ENCODE measurements at regions not wholly inside any gene's neighbourhood (a gene's known extent, or its start where the extent isn't known, plus 50 kb on each side); places are given as distances from the start of the nearest gene placed in this dataset.
"Not testable (repeated sequence)": the region's sequence is repeated elsewhere in the genome, so short reads cannot be mapped to it uniquely, and the experiment has no call there.

DNA sequence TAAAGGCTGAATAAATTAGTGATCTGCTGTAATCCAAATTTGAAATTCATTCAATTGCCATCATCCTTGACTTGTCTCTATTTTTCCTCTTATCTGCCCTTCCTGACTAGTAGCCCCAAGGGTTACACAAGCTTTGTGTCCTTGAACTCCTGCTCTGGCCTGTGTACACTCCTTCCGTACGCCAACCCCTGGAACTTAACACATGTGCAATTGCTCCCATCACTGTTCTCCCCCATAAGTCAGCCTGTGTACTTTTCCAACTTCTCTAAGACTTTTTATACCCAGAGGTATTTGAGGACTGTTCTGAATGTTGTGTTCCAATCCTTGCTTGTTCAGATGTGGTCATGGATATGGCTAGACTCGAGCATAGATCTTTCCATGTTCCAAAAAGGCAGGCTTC, 171.1 kb upstream of the G2E3 start:
- no peak for DNase-seq

DNA sequence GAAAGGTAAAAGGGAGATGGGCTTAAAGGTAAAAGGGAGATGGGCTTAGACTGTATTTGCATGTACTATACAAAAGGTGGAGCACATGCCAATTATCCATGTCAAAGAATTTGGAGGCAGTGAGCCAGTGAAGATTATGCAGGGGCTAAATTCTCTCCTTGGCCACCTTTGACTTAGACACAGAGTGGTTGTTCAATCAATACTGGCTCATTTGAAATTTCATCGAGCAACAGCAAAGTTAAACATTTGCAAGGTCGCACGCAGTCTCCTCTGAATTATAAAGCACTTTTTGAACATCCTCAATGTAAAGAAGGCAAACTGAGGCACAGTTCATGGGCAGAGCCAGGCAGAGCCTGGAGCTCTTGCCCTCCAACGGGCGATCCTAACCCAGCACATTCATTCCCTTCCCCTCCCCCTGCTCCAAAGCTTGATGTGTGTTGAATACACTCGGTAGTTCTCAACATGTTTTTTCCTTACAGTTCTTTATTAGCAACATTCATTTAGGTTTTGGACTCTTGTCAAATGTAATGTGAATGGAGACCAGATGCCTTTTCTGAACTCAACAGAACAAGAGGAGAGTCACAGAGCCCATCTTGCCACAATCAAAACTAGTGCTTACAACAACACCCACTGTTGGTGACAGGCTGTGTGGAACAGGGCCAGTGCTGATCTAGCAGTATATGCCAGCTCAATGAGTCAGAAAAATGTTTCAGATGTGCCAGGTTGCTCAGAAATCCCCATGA, 169.7 kb upstream of the G2E3 start:
- DNase-seq, result no peak

DNA sequence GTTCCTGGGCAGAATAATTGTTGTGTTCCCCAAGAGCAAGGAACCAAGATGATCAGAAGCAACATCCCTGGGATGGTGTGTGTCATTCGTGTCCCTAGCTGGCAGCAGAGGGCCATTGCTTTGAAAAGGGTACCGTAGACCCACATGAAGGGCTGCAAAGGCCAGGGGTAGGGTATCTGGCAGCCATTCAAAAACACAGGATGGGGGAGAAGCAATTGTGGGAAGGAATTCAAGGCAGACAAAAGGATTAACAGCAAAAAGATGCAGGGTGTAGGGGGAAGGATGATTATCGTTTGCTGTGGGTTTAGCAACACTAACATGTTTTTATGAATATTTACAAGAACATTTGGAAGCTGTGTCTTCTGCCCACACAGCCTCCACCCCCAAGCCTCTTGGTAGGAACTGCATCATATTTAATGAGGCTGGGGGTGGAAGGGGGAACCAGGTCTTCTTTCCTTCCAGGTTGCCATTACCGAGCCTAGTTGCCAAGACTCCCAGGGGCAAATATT, 169.0 kb upstream of the G2E3 start:
- DNase-seq, result no peak

DNA sequence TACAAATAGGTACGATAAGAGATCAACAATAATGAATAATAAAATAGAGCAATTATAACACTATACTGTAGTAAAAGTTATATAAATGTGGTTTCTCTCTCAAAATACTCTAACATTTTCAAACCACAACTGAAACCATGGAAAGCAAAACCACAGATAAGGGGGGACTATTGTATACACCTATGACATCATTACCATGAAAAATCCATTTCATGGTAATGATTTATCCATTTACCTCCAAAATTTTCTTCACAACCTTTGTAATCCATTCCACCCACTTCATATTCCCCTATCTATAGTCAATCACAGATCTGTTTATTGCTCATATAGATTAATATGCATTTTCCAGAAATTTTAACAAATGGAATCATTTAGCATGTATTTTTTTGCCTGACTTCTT, 163.9 kb upstream of the G2E3 start:
- DNase-seq, result no peak

DNA sequence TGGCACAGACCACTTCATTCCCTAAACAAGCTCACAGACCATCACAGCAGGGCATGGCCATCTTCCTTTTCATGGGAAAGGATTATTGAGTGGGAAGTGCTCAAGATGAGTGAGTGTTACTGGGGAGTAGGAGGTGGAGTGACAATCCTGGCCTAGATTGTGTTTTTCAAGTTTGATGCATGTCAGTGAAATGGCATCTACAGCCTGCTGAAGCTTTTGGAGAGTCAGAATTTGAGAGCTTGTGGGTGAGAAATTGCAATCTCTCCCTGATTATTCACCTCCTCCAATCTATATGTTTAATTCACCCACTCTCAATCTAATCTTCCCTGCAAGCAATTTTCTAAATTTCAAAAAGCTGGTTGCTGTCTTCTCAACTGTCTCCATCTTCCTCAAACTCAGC, 156.1 kb upstream of the G2E3 start:
- DNase-seq, result no peak

DNA sequence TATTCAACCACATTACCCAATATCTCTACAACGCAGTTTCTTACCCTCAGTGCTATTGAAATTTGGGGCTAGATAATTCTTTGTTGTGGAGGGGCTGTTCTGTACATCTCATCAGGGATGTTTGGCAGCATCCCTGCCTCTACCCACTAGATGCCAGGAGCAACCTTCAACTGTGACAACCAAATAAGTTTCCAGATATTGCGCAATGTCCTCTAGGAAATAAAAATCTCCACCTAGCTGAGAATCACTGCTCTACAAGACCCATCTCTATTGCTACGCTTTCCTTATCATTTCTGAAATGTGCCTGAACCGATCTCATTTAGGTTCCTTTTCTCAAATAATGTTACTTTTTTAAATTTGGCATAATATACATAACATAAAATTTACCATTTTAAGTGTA, 155.2 kb upstream of the G2E3 start:
- no peak for DNase-seq

DNA sequence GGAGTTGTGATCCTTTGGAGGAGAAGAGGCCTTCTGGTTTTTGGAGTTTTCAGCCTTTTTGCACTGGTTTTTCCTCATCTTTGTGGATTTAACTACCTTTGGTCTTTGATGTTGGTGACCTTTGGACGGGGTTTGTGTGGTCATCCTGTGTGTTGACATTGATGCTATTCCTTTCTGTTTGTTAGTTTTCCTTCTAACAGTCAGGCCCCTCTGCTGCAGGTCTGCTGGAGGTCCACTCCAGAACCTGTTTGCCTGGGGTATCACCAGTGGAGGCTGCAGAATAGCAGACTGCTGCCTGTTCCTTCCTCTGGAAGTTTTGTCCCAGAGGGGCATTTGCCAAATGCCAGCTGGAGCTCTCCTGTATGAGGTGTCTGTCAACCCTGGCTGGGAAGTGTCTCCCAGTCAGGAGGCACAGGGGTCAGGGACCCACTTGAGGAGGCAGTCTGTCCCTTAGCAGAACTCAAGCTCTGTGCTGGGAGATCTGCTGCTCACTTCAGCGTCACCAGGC, 149.4 kb upstream of the G2E3 start:
- not testable (repeated sequence) for DNase-seq

DNA sequence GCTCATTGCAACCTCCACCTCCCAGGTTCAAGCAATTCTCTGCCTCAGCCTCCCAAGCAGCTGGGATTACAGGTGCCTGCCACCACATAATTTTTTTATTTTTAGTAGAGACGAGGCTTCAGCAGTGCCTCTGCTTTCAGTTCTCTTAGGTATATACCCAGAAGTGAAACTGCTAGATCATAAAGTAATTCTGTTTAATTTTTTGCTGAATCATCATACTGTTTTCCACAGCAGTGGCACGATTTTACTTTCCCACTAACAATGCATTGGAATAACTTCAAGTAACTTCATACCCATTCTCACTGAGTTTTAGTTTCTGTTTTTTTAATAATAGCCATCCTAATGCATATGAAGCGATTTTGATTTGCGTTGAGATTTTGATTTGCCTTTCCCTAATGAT, 148.0 kb upstream of the G2E3 start:
- DNase-seq, result no peak

DNA sequence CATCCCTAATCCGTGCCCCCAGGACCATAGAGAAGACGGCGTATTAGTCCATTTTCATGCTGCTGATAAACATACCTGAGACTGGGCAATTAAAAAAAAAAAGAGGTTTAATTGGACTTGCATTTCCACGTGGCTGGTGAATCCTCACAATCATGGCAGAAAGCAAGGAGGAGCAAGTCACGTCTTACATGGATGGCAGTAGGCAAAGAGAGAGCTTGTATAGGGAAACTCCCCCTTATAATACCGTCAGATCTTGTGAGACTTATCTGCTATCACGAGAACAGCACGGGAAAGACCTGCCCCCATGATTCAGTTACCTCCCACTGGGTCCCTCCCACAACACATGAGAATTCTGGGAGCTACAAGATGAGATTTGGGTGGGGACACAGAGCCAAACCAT, 145.8 kb upstream of the G2E3 start:
- DNase-seq, result not testable (repeated sequence)

DNA sequence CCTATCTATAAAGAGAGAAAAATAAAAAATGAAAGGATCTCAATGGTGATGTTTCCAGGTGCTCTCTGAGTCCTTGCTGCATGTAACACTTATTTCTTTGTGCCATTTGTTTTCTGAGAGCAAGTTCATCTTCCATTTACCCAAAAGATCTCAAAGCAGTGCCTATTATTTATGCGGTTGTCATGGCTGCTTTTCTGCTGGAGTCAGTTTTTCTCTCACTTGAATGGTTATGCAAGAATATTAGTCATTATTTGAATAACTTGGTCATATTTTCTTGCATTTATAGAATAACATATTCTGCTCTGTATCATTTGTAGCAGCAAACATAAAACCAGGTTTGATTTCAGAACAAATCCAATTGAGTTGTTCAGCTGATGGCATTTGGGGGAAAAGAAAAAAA, 141.8 kb upstream of the G2E3 start:
- DNase-seq, result no peak

DNA sequence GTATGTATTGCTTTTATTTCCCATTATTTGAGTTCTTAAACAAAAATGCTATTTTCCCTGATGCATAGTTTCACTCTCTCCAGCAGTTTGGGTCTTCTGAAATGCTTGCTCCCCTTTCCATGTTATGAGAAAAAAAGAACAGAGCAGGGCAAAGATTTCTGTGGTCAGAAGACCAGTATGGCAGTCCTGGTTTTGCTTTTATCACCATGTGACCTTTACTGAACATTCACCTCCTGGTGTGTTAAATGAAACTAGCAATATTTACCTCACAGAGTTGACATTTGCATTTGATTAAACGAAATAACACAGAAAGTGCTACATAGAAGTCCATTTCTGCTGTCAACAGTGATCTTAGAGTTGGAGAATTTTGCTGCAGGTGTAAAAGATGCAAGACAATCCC, 141.0 kb upstream of the G2E3 start:
- DNase-seq, result no peak

DNA sequence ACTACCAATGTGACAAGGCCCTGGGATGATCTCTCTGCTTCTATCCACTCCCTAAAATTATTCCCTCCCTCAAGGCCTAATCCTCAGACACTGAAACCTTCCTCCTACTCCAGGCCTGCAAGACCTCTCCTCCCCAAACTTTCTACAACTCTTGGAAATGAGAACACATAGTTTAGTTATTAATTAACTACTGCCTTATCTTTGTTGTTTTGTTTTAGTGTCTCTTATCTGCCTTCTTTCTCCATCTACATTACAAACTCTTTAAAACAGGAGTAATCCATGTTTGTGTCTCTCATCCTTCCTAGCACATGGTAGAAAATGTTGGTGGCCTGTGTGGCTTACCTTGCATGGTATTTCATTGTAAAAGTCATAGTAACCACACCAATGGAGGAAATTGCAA, 139.9 kb upstream of the G2E3 start:
- DNase-seq, result no peak

DNA sequence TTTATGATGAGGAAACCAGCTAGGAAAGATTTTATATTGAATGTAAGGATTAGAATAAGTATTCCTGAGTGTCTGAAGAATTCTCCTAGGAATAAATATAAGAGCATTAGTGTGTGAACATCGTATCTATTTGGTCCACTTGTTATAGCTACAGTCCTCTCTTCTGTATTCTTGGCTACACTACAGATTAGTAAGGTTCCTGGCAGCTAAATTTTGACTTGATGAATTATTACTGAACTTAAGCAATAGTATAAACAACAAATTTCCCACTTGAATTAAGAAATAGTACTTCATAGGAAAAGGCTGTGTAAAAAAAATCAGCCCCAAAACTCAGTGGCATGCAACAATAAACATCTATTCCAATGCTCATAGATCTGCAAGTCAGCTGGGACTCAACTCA, 138.4 kb upstream of the G2E3 start:
- no peak for DNase-seq

DNA sequence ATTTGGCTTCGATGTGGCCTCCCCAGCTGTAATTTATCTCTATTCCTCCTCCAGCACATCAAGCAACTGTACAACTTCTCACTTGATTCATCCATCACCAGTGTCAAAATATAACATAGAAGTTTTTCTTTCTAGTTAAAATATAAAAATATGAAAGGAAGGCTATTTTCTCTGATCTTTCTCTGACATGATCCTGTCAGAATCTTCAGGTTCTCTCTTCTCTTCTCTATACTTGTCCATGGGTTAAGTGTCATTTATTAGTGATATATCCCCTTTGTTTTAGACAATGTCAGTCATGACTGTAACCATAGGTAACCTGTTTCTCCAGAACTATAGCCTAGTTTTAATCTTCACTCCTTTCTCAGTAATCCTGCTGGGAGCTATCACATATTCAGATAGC, 132.5 kb upstream of the G2E3 start:
- DNase-seq, result no peak

DNA sequence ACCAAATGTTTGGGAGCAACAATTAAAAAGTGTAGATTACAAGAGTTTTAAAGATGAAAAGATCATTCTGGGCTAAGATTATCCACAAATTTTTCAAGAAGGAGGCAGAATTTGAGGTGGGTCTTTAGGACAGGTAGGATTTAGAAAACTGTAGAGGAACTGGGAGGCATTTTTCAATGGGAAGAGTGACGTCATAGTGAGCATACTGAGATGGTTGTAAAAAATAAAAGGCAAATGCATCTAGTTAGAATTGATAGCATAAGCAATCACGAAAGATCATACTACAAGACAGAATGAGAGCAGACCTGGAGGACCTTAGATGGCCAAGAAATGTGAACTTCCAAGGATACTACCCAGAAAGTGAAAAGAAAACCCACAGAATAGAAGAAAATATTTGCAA, 131.6 kb upstream of the G2E3 start:
- DNase-seq, result no peak

DNA sequence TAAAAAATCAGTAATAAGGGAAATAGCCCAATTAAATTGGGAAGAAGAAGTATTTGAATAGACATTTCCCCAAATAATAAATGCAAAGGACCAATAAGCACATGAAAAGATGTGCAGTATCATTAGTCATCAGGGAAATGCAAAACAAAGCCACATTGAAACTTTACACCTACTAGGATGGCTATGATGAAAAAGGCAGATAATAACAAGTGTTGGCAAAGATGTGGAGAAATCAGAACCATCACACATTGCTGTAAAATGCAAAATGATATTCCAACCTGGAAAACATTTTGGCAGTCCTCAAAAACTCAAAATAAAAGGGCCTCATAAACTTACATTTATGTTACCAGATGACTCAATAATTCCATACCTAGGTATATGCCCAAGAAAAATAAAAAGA, 131.1 kb upstream of the G2E3 start:
- DNase-seq, result no peak

DNA sequence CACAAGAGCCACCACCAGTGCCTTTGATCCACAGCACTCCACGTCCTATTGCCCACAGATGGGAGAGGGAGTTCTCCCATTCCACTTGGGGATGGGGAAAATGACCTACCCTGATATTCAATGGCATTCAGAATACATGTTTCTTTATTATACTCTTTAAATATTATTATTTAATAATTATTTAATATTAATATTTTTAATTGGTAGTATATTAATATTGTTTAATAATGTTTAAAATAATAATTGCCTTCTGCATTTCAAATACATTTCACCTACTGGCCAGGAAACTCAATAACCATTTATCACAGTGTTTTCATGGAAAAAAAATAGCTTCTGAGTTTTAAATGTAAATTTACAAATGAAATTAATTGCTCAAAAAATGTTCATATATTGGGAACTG, 127.4 kb upstream of the G2E3 start:
- no peak for DNase-seq

DNA sequence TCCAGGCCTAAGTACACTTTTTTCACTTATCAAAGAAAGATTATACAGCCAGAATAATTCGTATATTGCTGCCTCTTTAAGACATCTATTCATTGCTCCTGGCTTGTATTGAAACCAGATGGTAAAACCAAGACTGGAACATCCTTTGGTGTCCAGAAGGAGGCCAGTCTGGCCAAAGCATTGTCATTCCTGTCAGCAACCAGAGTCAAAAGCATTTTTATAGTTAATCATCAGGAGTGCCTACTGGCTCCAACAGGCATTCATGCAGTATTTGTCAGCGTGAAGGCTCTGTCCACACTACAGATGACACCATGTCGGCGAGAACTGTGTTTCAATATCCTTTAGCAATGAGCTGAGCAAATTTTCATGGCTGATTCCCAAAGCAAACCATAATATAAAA, 118.0 kb upstream of the G2E3 start:
- DNase-seq, result no peak

DNA sequence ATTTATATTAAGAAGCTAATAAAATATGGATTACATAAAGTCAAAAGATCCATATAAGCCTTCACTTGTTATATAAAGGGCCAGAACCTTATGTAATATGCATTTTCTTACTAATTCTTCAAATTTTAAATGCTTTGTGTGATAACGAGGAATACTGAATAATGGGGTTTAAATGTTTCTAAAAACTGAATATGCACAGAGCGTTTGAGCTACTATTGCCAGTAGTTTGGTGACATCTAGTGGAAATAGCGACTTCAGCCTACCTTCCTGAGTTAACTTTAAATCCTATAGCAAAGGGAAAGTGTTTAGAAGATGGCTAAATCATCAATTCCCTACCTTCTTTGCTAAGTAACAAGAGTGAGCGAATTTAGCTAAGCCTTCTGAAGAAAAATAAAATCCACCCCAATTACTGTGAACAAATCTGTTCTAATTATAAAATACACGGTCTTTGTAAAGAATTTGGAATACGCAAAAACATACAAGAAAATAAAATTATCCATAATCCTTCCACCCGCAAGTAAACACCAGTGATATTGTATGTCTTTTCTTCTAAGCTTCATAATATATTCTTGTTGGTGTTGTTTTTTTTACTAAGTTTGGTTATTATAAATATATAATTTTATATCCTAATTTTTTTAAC, 115.5 kb upstream of the G2E3 start:
- no peak for DNase-seq

DNA sequence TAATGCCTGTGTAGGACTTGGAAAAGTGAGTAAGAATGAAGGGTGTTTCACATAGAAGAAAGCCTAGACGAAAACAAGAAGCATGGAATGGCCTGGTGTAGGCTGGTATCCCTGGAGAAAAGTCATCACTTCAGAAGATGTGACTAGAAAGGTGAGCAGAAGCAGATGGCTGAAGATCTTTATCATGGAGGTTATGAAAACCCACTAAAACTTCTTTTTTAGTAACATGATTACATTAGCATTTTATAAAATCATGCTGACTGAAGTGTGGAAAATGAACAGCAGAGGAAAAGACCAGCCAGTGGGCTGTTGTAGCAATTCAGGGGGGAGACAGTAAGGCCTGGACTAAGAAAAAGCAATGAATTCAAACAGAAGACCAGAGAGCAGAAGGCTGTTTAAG, 114.5 kb upstream of the G2E3 start:
- DNase-seq, result no peak

DNA sequence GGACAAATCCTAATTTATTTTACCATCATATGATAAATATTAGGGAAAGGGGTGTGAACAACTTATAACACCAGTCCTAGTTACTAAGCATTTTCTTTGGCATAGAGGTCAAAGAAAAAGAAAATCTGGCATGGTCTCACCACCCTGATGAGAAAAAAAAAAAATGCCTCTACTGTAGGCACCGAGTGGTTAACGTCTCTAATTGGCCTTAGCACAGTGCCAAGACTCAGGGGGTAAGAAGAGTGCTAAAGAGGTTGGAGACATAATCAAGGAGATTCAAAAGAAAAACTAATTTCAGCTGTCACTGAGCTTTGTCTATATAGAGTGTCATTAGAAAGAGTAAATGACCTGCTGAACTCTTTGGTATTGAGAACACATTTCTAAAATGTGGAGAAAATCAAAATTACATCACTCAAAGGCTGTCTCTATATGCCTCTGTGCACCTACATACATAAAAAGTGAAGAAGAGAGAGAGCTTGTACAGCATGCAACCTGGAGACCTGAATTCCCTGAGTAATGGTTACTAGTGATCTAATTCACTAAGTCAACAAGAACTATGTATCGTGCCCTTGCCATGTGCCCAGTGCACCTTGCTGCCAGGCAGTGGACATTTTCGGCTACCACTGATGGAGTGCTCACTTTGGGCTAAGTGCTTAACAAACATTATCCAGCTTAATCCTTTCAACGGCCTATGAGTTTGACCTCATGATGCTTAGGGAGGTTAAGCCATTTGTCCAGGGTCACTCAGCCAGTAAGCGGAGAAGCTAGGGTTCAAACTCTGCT, 113.8 kb upstream of the G2E3 start:
- no peak for DNase-seq

DNA sequence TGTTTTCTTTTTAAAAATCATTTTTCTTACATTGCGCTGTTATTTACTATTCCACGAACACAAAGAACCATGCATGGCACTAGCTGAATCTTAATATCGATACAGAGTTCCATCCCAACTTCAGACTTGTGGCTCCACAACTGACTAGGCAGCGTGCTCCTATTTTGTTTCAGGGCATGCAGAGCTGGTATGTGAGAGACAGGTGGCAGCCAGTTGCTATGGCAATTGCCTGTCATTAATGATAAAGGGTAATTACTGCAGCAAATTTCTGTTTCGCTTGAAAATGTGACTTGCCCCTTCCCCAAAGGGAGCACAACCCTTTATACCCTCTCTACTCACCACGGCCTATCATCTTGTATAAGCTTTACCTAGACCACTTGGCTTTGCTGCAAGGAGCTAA, 113.1 kb upstream of the G2E3 start:
- DNase-seq, result no peak

DNA sequence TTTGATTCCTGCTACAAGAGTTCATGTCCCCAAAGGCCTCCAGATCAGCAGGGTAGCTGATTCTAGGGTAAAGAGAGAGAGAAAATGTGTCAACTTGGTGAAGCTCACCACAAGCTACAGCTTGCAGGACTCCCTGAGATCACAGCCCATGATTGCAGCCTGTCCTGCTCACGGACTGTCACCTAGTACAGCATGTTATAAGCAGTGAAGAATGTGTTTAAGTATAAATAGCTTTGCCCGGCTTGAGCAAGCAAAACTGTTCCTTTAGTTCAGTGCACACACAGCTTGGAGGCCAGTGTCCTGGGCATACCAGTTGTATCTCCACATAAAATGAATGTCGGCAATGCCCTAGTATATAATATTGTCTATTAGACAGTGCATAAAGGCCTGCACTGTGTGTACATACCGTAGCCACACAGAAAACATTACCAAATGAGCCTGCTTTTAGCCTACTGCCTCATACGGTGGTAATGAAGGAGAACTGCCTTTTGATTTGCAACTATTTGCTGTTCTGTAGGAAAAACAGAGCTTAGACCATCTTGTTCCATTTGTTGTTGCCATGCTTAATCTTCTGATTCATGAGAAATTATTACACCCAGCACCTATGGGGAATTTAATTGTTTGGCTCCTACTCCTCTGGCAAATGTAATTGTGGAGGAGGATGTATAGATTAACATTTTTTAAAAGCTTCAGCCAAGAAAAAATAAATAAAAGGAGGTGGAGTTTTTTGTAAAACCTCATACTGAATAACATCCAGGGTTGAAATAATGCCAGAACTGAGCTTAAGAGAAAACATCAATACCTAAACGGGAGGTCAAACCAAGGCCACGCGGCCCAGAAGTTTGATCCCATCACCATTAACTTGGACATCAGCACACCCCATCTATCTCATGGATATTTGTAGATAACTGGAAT, 108.1 kb upstream of the G2E3 start:
- no peak for DNase-seq
